OCI-LY7 (cell line): ENCODE measurements at regions not wholly inside any gene's neighbourhood (a gene's known extent, or its start where the extent isn't known, plus 50 kb on each side); places are given as distances from the start of the nearest gene placed in this dataset.
"Not testable (repeated sequence)": the region's sequence is repeated elsewhere in the genome, so short reads cannot be mapped to it uniquely, and the experiment has no call there.

Source experiments
- BruUV-seq: library from RNA; stranded (reverse); fragments of 400-500 nt; replicated peaks from 2 replicates; lab custom pipeline; 2021; lab: Mats Ljungman, UMichigan
- CTCF ChIA-PET: fragments of 300-600 bp; sonication (Branson Sonifier 250); formaldehyde crosslinking; loops from one replicate; lab custom pipeline; 2022; ENCODE audit warnings: antibody characterized with exemption; ENCODE audit not compliant: unreplicated experiment; lab: Charles Lee
- POLR2A ChIA-PET: fragments of 300-600 bp; sonication (Branson Sonifier 250); formaldehyde crosslinking; loops from one replicate; lab custom pipeline; 2022; ENCODE audit warnings: antibody characterized with exemption; lab: Charles Lee
- DNase-seq: peaks from one replicate; pipeline ENCODE4 v3.0.0-alpha.2; 2015; ENCODE audit warnings: low spot score
- H2AFZ ChIP-seq: fragments of 200-600 bp; sonication (generic), shearing (Covaris generic); 2 replicates; pipeline ENCODE4 v1.6.1; 2014; ENCODE audit warnings: mild to moderate bottlenecking, antibody characterized with exemption, low read length, moderate library complexity
- H3K27ac ChIP-seq: fragments of 200-600 bp; sonication (generic); 2 replicates; pipeline ENCODE4 v1.5.1; 2014; ENCODE audit warnings: mixed run types, low read depth, mild to moderate bottlenecking, moderate library complexity, low read length, inconsistent platforms; ENCODE audit not compliant: poor library complexity, severe bottlenecking
- H3K36me3 ChIP-seq: fragments of 200-600 bp; sonication (generic); 2 replicates; pipeline ENCODE4 v1.6.1; 2014; ENCODE audit warnings: mild to moderate bottlenecking, antibody characterized with exemption, low read length, moderate library complexity, mixed read lengths; ENCODE audit not compliant: insufficient read depth
- H3K4me1 ChIP-seq: fragments of 200-600 bp; sonication (generic); 2 replicates; pipeline ENCODE4 v1.5.1; 2014; ENCODE audit warnings: mild to moderate bottlenecking, low read length; ENCODE audit not compliant: insufficient read depth, poor library complexity, severe bottlenecking
- H3K4me2 ChIP-seq: fragments of 200-600 bp; sonication (generic); 2 replicates; pipeline ENCODE4 v1.6.1; 2014; ENCODE audit warnings: mild to moderate bottlenecking, low read length
- H3K4me3 ChIP-seq: fragments of 200-600 bp; sonication (generic); 2 replicates; pipeline ENCODE4 v1.5.1; 2014; ENCODE audit warnings: mild to moderate bottlenecking, low read depth, low read length; ENCODE audit not compliant: poor library complexity, severe bottlenecking
- H3K79me2 ChIP-seq: fragments of 200-600 bp; sonication (generic); 2 replicates; pipeline ENCODE4 v1.6.1; 2016; ENCODE audit warnings: low read depth, mild to moderate bottlenecking, low read length, moderate library complexity, mixed read lengths; ENCODE audit not compliant: insufficient read depth
- H3K9me2 ChIP-seq: fragments of 200-600 bp; sonication (generic); 2 replicates; pipeline ENCODE4 v1.6.1; 2016; ENCODE audit warnings: mild to moderate bottlenecking, low read length, mixed read lengths; ENCODE audit not compliant: insufficient read depth
- H3K9me3 ChIP-seq: fragments of 200-600 bp; sonication (generic); 2 replicates; pipeline ENCODE4 v1.6.1; 2014; ENCODE audit warnings: mild to moderate bottlenecking, mixed run types, low read length, mixed read lengths
- H4K20me1 ChIP-seq: fragments of 200-600 bp; sonication (generic); 2 replicates; pipeline ENCODE4 v1.6.1; 2014; ENCODE audit warnings: mild to moderate bottlenecking, antibody characterized with exemption, low read length, moderate library complexity, mixed read lengths; ENCODE audit not compliant: insufficient read depth
- EZH2phosphoT487 ChIP-seq: fragments of 200-600 bp; sonication (generic); IDR thresholded peaks from 2 replicates; pipeline ENCODE4 v1.6.1; 2018; ENCODE audit warnings: low read depth, borderline replicate concordance, mild to moderate bottlenecking, mixed run types, antibody characterized with exemption, low read length, moderate library complexity, mixed read lengths
- intact Hi-C: fragments of 100-400 bp; cut with micrococcal nuclease; formaldehyde crosslinking; loops from one replicate; pipeline ENCODE4 v1.10.0; 2022; ENCODE audit not compliant: unreplicated experiment
- TF ChIP-seq, protein P1 (sequence below): fragments of 200-600 bp; sonication (generic); conservative IDR thresholded peaks from 2 replicates; pipeline ENCODE4 v1.5.1; 2014; ENCODE audit warnings: mild to moderate bottlenecking, antibody characterized with exemption, low read length, moderate library complexity, mixed read lengths

DNA sequence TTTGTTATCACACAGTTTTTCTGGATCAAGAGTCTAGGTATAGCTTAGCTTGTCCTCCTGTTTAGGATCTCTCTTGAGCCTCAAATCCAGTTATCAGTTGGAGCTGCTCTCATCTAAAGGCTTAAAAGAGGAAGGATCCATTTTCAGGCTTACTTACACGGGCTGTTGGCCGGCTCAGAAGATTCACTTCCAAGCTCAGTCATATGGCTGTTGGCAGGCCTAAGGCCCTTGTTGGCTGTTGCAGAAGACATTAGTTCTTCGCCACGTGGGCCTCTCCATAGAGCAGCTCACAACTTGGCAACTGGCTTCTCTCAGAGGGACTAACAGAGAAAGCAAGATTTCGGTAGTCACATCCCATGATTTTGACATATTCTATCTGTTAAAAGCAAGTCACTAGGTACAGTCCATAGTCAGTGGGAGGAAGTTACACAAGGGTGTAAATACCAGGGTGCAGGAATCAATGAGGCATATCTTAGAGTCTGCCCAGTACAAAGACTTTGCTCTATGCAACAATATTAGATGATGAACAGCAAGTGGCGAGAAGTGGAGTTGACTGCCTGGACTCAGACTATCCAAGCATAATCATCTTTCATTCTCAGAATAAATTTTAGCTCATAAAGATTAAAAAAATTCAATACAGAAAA lies 280.1 kb upstream of the MBL2 start:
- no peaks in the 10 kb centered on the region for H3K79me2 ChIP-seq
- H3K9me3 ChIP-seq: no peaks in the 10 kb centered on the region
- no peaks in the 10 kb centered on the region for H3K4me1 ChIP-seq
- no TSS peak for BruUV-seq
- H3K4me2 ChIP-seq: no peak overlapping the region
- no peaks in the 10 kb centered on the region for H3K36me3 ChIP-seq
- no peaks in the 10 kb centered on the region for H3K9me2 ChIP-seq
- H4K20me1 ChIP-seq: no peaks in the 10 kb centered on the region
- TF ChIP-seq EZH2phosphoT487: no peak
- TF ChIP-seq, protein P1, sequence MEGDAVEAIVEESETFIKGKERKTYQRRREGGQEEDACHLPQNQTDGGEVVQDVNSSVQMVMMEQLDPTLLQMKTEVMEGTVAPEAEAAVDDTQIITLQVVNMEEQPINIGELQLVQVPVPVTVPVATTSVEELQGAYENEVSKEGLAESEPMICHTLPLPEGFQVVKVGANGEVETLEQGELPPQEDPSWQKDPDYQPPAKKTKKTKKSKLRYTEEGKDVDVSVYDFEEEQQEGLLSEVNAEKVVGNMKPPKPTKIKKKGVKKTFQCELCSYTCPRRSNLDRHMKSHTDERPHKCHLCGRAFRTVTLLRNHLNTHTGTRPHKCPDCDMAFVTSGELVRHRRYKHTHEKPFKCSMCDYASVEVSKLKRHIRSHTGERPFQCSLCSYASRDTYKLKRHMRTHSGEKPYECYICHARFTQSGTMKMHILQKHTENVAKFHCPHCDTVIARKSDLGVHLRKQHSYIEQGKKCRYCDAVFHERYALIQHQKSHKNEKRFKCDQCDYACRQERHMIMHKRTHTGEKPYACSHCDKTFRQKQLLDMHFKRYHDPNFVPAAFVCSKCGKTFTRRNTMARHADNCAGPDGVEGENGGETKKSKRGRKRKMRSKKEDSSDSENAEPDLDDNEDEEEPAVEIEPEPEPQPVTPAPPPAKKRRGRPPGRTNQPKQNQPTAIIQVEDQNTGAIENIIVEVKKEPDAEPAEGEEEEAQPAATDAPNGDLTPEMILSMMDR: no peak
- no peak overlapping the region for H3K27ac ChIP-seq
- H3K4me3 ChIP-seq: no peak overlapping the region
- POLR2A ChIA-PET: interaction anchor here (1.6 kb wide), 1 partner anchor 11 kb away, joined by 6 read pairs; no protein-coding TSS in a partner anchor
- intact Hi-C loops: no loop called here
- CTCF ChIA-PET: no interaction called here
- no peak for DNase-seq
- H2AFZ ChIP-seq: 0 out of 2 replicates have a peak overlapping the region, but pooled peaks have one; percentile 31

DNA sequence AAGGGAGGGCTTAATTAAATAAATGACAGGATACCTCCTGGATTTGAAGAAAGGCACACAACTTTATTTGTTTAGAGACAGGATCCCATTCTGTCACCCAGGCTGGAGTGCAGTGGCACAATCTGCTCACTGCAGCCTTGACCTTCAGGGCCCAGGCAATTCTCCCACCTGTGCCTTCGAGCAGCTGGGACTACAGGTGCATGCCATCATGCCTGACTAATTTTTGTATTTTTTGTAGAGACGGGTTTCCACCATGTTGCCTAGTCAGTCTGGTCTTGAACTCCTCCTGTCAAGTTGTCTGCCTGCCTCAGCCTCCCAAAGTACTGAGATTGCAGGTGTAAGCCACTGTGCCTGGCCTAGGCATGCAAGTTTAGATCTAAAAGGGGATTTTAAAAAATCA lies 272.7 kb upstream of the MBL2 start:
- BruUV-seq: no TSS peak
- peak overlapping the region; percentile 25 for H3K27ac ChIP-seq

DNA sequence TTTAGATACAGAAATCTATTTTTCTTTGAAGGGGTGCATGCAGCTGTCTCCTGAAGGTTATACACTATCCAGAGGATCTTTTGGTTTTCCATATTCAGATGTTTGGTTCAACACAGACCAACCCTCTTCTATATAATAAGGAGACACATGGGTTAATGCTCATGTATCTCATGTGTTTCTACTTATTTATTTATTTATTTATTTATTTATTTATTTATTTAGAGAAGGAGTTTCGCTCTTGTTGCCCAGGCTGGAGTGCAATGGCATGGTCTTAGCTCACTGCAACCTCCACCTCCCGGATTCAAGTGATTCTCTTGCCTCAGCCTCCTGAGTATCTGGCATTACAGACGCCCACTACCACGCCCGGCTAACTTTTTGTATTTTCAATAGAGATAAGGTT lies 263.2 kb upstream of the MBL2 start:
- H3K4me1 ChIP-seq, H3K9me3 ChIP-seq, H3K9me2 ChIP-seq, CTCF ChIA-PET, H3K4me3 ChIP-seq, H3K36me3 ChIP-seq, DNase-seq, BruUV-seq, H3K27ac ChIP-seq, H4K20me1 ChIP-seq, H3K4me2 ChIP-seq, H2AFZ ChIP-seq, intact Hi-C loops, H3K79me2 ChIP-seq: not testable (repeated sequence)
- POLR2A ChIA-PET: interaction anchor here (0.6 kb wide), 1 partner anchor 30 kb away, joined by 4 read pairs; no protein-coding TSS in a partner anchor

More for the DNA sequence above, 272.7 kb upstream of the MBL2 start:
- DNase-seq: peak; percentile 71
- no peaks in the 10 kb centered on the region for H3K36me3 ChIP-seq
- no peaks in the 10 kb centered on the region for H3K9me2 ChIP-seq
- H3K9me3 ChIP-seq: no peaks in the 10 kb centered on the region
- ChIA-PET POLR2A (no interaction called here), CTCF (no interaction called here)
- H4K20me1 ChIP-seq: no peaks in the 10 kb centered on the region
- intact Hi-C loops: no loop called here
- no peak for TF ChIP-seq EZH2phosphoT487
- TF ChIP-seq, protein P1: no peak
- H3K4me3 ChIP-seq: no peak overlapping the region
- peak overlapping the region; percentile 36; the same call in 1 of the 2 replicates for H3K4me2 ChIP-seq
- H2AFZ ChIP-seq: no peak overlapping the region
- H3K79me2 ChIP-seq: no peaks in the 10 kb centered on the region
- peaks cover 15% of the 10 kb centered on the region for H3K4me1 ChIP-seq
